ENCODE measurements at regions not wholly inside any gene's neighbourhood (a gene's known extent, or its start where the extent isn't known, plus 50 kb on each side); places are given as distances from the start of the nearest gene placed in this dataset.

DNA sequence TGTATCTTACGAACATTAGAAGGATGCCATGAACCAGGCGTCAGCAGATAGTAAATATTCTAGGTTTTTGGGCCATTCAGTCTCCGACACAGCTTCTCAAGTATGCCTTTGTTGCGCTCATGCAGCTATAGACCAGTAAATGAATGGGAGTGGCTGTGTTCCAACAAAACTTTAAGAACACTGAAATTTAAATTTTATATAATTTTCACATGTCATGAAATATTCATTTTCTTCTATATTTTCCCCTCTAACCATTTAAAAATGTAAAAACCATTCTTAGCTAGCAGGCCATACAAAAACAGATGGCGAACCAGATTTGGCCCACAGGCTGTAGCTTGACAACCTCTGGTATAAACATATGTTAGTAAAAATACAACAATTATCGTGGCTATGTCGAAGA, 151.8 kb upstream of the KIT start:
- no peak for TF ChIP-seq POLR2A (IDR thresholded peaks at IDR 0.05)
- TF ChIP-seq, protein P1, sequence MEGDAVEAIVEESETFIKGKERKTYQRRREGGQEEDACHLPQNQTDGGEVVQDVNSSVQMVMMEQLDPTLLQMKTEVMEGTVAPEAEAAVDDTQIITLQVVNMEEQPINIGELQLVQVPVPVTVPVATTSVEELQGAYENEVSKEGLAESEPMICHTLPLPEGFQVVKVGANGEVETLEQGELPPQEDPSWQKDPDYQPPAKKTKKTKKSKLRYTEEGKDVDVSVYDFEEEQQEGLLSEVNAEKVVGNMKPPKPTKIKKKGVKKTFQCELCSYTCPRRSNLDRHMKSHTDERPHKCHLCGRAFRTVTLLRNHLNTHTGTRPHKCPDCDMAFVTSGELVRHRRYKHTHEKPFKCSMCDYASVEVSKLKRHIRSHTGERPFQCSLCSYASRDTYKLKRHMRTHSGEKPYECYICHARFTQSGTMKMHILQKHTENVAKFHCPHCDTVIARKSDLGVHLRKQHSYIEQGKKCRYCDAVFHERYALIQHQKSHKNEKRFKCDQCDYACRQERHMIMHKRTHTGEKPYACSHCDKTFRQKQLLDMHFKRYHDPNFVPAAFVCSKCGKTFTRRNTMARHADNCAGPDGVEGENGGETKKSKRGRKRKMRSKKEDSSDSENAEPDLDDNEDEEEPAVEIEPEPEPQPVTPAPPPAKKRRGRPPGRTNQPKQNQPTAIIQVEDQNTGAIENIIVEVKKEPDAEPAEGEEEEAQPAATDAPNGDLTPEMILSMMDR (IDR thresholded peaks at IDR 0.05), result no peak
